Cerebellar cortex (tissue), 1 donor: ENCODE measurements at regions not wholly inside any gene's neighbourhood (a gene's known extent, or its start where the extent isn't known, plus 50 kb on each side); places are given as distances from the start of the nearest gene placed in this dataset.
A peak's percentile ranks its signal among the peaks of the same experiment; 100 is the strongest.

Experiments
- DNase-seq: peaks from one replicate; pipeline ENCODE4 v3.0.0-alpha.2; 2015; ENCODE audit warnings: low spot score

GRCh38 chr6:145485288-145485687, 250.0 kb downstream of the EPM2A start:
- DNase-seq = no peak

DNA sequence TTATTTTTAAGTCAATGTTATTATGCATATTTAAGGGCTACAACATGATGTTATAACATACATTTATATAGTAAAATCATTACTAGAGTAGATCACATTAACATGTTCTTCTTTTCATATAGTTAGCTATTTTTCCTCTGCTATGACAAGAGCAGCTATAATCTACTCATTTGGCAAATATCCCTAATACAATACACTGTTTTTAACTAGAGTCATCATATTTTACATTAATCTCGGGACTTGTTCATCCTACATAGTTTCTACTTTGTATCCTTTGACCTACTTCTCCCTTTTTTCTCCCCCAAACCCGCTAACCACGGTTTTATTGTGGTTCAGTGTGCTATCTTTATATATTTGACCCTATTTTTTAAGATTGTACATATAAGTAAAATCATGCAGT, 249.0 kb downstream of the EPM2A start:
- DNase-seq = no peak

DNA sequence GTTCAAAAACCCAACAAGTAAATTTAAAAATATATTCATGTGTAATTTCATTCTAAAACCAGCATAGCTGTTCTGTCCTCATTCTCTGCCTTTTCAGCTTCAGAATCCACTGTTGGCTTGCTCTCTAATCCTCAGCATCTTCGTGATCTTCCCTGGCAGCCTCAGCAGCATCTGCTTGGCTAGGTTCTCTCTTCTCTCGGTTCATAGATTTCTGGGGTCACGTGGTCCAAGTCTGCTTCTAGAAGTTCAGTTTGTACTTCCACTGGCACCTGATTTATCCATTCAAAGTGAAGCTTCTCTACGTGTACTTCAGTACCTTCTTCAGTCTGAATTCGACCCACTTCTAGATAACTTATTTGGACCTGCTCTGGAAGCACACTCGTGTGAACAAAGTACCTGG, 245.7 kb downstream of the EPM2A start:
- no peak for DNase-seq

GRCh38 chr6:145490068-145490467, 245.3 kb downstream of the EPM2A start:
- no peak for DNase-seq

- no peak for DNase-seq
These were observed 244.2 kb downstream of the EPM2A start for GRCh38 chr6:145491126-145491525.

GRCh38 chr6:145497006-145497405, 238.3 kb downstream of the EPM2A start:
- no peak for DNase-seq

- no peak for DNase-seq
These were observed 236.9 kb downstream of the EPM2A start for GRCh38 chr6:145498425-145498824.

DNA sequence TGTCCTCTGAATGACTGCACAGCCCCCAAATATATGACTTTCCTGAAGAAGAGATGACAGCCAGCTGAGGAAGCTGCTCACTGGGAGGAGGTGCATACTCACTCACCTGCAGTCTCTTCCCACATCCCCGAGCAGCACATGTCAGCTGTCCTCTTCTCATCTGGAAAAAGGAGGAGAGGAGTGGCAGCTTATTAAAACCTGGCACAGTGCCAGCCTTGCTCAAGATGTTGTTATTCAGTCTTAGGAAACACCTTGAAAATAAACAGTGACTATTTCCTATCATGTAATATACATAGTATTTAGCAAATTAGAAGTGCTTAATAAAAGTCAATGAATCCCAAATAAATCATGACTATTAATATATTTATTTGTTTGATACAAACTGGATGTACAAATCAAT, 232.9 kb downstream of the EPM2A start:
- DNase-seq = peak; percentile 3

DNA sequence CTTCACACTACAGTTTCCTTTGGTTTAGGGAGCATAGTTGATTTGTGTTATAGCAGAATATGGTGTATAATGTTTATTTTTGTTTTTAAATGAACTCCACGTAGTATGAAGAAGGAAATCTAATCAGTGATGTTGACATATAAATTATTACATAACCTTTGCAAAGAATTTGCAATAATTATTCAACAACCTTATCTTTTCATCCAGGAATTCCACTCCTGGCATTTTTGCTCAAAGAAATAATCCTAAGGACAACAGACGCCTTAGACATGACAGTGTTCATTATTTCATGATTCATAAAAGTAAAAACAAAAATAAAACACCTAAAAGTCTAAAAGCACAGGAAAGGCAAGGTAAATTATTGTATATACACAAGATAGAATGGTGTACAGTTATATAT, 229.2 kb downstream of the EPM2A start:
- DNase-seq = no peak

DNA sequence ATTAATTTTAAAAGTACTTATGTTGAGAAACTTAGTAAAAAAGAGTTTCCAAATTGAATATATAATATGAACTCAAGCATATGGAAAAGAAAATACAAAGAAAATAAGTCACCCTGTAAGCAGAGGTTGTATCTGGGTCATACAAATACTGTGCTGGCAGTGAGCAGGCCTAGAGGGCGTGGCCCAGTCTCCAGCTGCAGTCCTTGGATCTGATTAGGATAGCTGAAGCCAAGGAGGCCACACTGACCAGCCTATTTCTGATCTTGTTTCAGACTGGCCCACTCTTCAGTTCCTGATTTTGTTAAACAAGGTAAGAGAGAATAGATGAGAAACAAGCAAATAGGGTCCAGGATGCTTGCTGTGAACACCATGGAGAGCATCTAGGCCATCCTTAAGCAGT, 228.8 kb downstream of the EPM2A start:
- DNase-seq = no peak

GRCh38 chr6:145507239-145507638, 228.1 kb downstream of the EPM2A start:
- DNase-seq = no peak

- no peak for DNase-seq
These were observed 227.2 kb downstream of the EPM2A start for GRCh38 chr6:145508107-145508506.

GRCh38 chr6:145517492-145517891, 217.8 kb downstream of the EPM2A start:
- DNase-seq = no peak

GRCh38 chr6:145525038-145525437, 210.3 kb downstream of the EPM2A start:
- DNase-seq = no peak

GRCh38 chr6:145529582-145529981, 205.7 kb downstream of the EPM2A start:
- no peak for DNase-seq

GRCh38 chr6:145530454-145530853, 204.9 kb downstream of the EPM2A start:
- DNase-seq = no peak

GRCh38 chr6:145531032-145531431, 204.3 kb downstream of the EPM2A start:
- DNase-seq = no peak

- DNase-seq = no peak
These were observed 203.5 kb downstream of the EPM2A start for GRCh38 chr6:145531822-145532221.

GRCh38 chr6:145532361-145532760, 203.0 kb downstream of the EPM2A start:
- DNase-seq = no peak

DNA sequence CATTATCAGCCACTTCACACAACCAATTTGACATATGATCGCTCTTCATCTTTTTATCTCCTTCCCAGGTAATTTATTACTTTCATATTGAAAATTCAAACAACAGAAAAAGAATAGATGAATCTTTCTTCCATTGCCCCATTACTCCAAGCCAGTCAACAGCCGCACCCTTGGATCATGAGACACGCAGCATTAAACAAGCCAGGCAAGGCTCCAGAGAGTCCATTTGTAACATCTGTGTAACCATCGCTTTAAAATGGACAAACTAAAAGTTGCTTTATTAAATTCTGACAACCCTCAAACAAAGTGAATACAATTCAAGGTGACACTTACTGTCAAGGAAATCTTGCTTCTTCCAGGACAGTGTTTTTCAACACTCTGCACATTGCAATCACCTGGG, 200.3 kb downstream of the EPM2A start:
- DNase-seq = no peak

GRCh38 chr6:145538989-145539388, 196.3 kb downstream of the EPM2A start:
- DNase-seq = no peak

- DNase-seq = no peak
These were observed 195.5 kb downstream of the EPM2A start for GRCh38 chr6:145539831-145540230.

GRCh38 chr6:145540741-145541140, 194.6 kb downstream of the EPM2A start:
- DNase-seq = no peak

- DNase-seq = no peak
These were observed 191.3 kb downstream of the EPM2A start for GRCh38 chr6:145544041-145544440.

DNA sequence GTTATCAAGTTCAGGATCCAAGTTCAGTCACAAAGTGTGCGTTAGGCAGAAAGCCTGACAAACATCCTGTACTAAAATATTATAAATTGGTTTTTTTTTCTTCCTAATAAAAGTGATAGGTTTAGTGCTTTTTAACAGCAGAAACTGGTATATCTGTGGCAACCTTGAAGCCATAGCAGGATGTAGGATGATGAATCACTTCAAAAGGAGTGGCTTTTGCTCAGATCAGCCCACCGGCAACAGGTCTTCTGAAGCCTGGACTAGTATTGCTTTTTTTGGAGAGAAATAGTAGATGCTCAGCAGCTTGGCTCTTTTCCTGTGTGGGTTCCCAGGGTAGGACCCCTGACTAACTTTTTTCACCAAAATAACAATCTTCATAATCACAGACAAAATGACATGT, 190.8 kb downstream of the EPM2A start:
- DNase-seq = no peak
